K562 (cell line): ENCODE measurements at regions not wholly inside any gene's neighbourhood (a gene's known extent, or its start where the extent isn't known, plus 50 kb on each side); places are given as distances from the start of the nearest gene placed in this dataset.

Experiments used
- ATAC-seq: fragments of 200-7000 bp; cut with Tn5 transposase; 3 replicates; pipeline ENCODE4 v1.9.1; 2020; ENCODE audit warnings: moderate library complexity
- BruUV-seq: library from RNA; stranded (reverse); fragments of 400-500 nt; replicated peaks from 2 replicates; lab custom pipeline; 2021; lab: Mats Ljungman, UMichigan
- CTCF ChIA-PET: fragments of 300-600 bp; formaldehyde crosslinking; extraction: SDS; loops from one replicate; lab custom pipeline; 2021; ENCODE audit warnings: low intra/inter-chr PET ratio; lab: Yijun Ruan, JAX
- POLR2A ChIA-PET: fragments of 300-600, 350-650 bp; sonication (Branson Sonifier 250); formaldehyde crosslinking; extraction: SDS; loops from one replicate; lab custom pipeline; 2021; ENCODE audit warnings: antibody characterized with exemption, inconsistent platforms; lab: Yijun Ruan, JAX
- DNase-seq, 4 experiments: peaks; one replicate each; pipeline versions ENCODE4 v3.0.0 to v3.0.0-alpha.2; 2011 to 2018; ENCODE audit warnings: low spot score in 3 of 4, mixed read lengths in 3 of 4; ENCODE audit errors: extremely low read depth in 1 of 4
- FAIRE-seq: peaks from 2 replicates; lab custom pipeline; 2011; peaks lifted over from hg19 to GRCh38; lab: Jason Lieb, UNC
- H2AFZ ChIP-seq: 2 replicates; pipeline ENCODE4 v1.6.0; 2011; ENCODE audit warnings: low read depth, low read length, control low read depth, inconsistent platforms
- H3K27ac ChIP-seq: fragments of 200-600 bp; 3 replicates; pipeline ENCODE4 v1.8.0; 2011; ENCODE audit warnings: low read depth, mild to moderate bottlenecking, control low read depth, inconsistent platforms, low read length, moderate library complexity, mixed read lengths; ENCODE audit errors: extremely low read depth
- H3K27me3 ChIP-seq, 2 experiments: fragments of 300-600 bp in 1 of 2; 2 replicates in 1 of 2; 3 replicates in 1 of 2; pipeline versions ENCODE4 v1.6.0 to v1.8.0; 2011; ENCODE audit warnings: inconsistent platforms in 2 of 2, low read length in 2 of 2, mild to moderate bottlenecking in 1 of 2, mixed read lengths in 1 of 2, moderate library complexity in 1 of 2; ENCODE audit not compliant: control insufficient read depth in 2 of 2, insufficient read depth in 2 of 2
- H3K36me3 ChIP-seq: fragments of 300-600 bp; 3 replicates; pipeline ENCODE4 v1.8.0; 2011; ENCODE audit warnings: mild to moderate bottlenecking, low read length, inconsistent platforms; ENCODE audit not compliant: control insufficient read depth, insufficient read depth
- H3K4me1 ChIP-seq, 2 experiments: fragments of 200-600 bp in 1 of 2; replicated peaks in 1 of 2; 2 replicates in 1 of 2; 3 replicates in 1 of 2; pipeline versions ENCODE4 v1.5.1 to v1.8.0; 2011; ENCODE audit warnings: inconsistent platforms in 2 of 2, low read length in 2 of 2, mild to moderate bottlenecking in 1 of 2, mixed read lengths in 1 of 2, moderate library complexity in 1 of 2; ENCODE audit not compliant: control insufficient read depth in 2 of 2, insufficient read depth in 2 of 2
- H3K4me2 ChIP-seq: 2 replicates; pipeline ENCODE4 v1.6.1; 2011; ENCODE audit warnings: low read length, control low read depth, inconsistent platforms, mixed read lengths; ENCODE audit not compliant: insufficient read depth
- H3K4me3 ChIP-seq: fragments of 200-600 bp; sonication (generic), shearing (Covaris generic); 2 replicates; pipeline ENCODE4 v1.5.1; 2016; ENCODE audit warnings: control low read depth, inconsistent platforms
- H3K79me2 ChIP-seq: fragments of 200-600 bp; 3 replicates; pipeline ENCODE4 v1.8.0; 2011; ENCODE audit warnings: low read length, inconsistent platforms; ENCODE audit not compliant: control insufficient read depth, insufficient read depth
- H3K9ac ChIP-seq, 2 experiments: 2 replicates each; pipeline versions ENCODE4 v1.6.0 to v1.6.1; 2011; ENCODE audit warnings: low read depth in 2 of 2, low read length in 2 of 2, control low read depth in 1 of 2, inconsistent platforms in 1 of 2, mild to moderate bottlenecking in 1 of 2, mixed read lengths in 1 of 2; ENCODE audit not compliant: insufficient read depth in 1 of 2
- H3K9me1 ChIP-seq: one replicate; pipeline ENCODE4 v1.6.0; 2011; ENCODE audit warnings: inconsistent platforms, mild to moderate bottlenecking, low read length, moderate library complexity; ENCODE audit not compliant: control insufficient read depth, insufficient read depth
- H3K9me3 ChIP-seq: replicated peaks from 2 replicates; pipeline ENCODE4 v1.5.1; 2011; ENCODE audit warnings: low read depth, low read length, inconsistent platforms; ENCODE audit not compliant: control insufficient read depth, insufficient read depth
- H4K20me1 ChIP-seq: replicated peaks from 2 replicates; pipeline ENCODE4 v1.6.1; 2011; ENCODE audit warnings: low read length, inconsistent platforms, mixed read lengths; ENCODE audit not compliant: control insufficient read depth, insufficient read depth
- E2F3 ChIP-seq: fragments of 250-450 bp; sonication (Bioruptor Pico); IDR thresholded peaks from 2 replicates; pipeline ENCODE4 v1.4.0; 2020; ENCODE audit warnings: mild to moderate bottlenecking
- NFYB ChIP-seq: IDR thresholded peaks from 2 replicates; pipeline ENCODE4 v1.6.1; 2011; ENCODE audit warnings: mild to moderate bottlenecking, moderate library complexity; ENCODE audit not compliant: insufficient read length; ENCODE audit errors: extremely low read depth
- TFE3 ChIP-seq: fragments of 450-650 bp; formaldehyde crosslinking; IDR thresholded peaks from 2 replicates; pipeline ENCODE4 v1.4.0; 2020; ENCODE audit warnings: mild to moderate bottlenecking, mixed read lengths
- THRA ChIP-seq: fragments of 450-650 bp; IDR thresholded peaks from 2 replicates; pipeline ENCODE4 v1.6.1; 2017; ENCODE audit warnings: mild to moderate bottlenecking, moderate library complexity
- ZBTB33 ChIP-seq: sonication (generic); formaldehyde crosslinking; IDR thresholded peaks from 2 replicates; pipeline ENCODE4 v1.8.1; 2023; ENCODE audit warnings: mild to moderate bottlenecking, missing genetic modification reagents
- ZC3H11A ChIP-seq: IDR thresholded peaks from 2 replicates; pipeline ENCODE4 v1.6.1; 2012; ENCODE audit warnings: low read depth, low read length, improper control_type of control experiment
- WGBS: fragments of 100-300 bp; shearing (Covaris generic); methylation state at CpG from one replicate; pipeline ENCODE4 v1.1.6; 2016; ENCODE audit warnings: low coverage, mixed read lengths; ENCODE audit not compliant: insufficient coverage; ENCODE audit errors: missing lambda C conversion rate; 5-methylcytosine and 5-hydroxymethylcytosine counted together
- in situ Hi-C: fragments of 300-500 bp; cut with MboI; formaldehyde crosslinking; loops from 4 replicates; pipeline ENCODE4 v1.15.0; 2018; ENCODE audit warnings: inconsistent platforms, mixed read lengths
- intact Hi-C: fragments of 100-400 bp; cut with micrococcal nuclease; formaldehyde crosslinking; loops from 2 replicates; pipeline ENCODE4 v1.14.2; 2022
- TF ChIP-seq, protein P1 (sequence below): sonication (generic); formaldehyde crosslinking; IDR thresholded peaks from 2 replicates; pipeline ENCODE4 v1.9.0; 2022; ENCODE audit warnings: mild to moderate bottlenecking, missing genetic modification reagents
- TF ChIP-seq, protein P2 (sequence below): sonication (generic); formaldehyde crosslinking; IDR thresholded peaks from 2 replicates; pipeline ENCODE4 v1.8.0; 2022; ENCODE audit warnings: mild to moderate bottlenecking, low read depth, missing genetic modification reagents

- TF ChIP-seq, protein P1, sequence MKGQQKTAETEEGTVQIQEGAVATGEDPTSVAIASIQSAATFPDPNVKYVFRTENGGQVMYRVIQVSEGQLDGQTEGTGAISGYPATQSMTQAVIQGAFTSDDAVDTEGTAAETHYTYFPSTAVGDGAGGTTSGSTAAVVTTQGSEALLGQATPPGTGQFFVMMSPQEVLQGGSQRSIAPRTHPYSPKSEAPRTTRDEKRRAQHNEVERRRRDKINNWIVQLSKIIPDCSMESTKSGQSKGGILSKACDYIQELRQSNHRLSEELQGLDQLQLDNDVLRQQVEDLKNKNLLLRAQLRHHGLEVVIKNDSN (CRISPR knock-in tag) = peak; percentile 41; the same call in 1 of the 2 replicates
- TF ChIP-seq ZBTB33 (CRISPR knock-in tag) (0 out of 2 replicates have a peak, but pooled peaks have one; percentile 23), NFYB (peak; percentile 92)
- TF ChIP-seq, all 486 proteins: peak for 10; not testable (repeated sequence) for 476
These were observed 186.6 kb downstream of the ID4 start (continued) for GRCh38 chr6:20023549-20024315.

DNA sequence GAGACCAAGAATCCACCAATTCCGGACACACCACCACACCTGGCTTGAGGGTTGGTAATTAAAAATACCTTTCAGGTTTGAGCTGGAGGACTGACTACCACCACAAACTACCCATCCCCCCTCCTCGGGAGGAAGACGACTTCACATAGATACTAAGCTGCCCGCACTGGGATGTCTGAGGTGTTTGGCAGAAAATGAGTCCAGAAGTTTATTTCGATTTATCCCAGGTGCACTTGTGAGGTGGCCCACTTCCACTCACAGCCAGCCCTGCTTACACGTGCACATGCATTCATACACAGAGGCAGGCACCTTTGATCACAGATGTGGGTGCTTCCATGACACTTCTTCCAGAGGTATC is 187.1 kb downstream of the ID4 start:
- H3K79me2 ChIP-seq = no peaks in the 10 kb centered on the region
- BruUV-seq = no TSS peak
- H3K4me2 ChIP-seq = no peak overlapping the region
- CTCF ChIA-PET = no interaction called here
- H3K27me3 ChIP-seq = peaks cover 0 to 11% of the 10 kb centered on the region in 2 experiments; a peak in 2 of 5 replicates
- in situ Hi-C loops = no loop called here
- FAIRE-seq = no peak
- no peak overlapping the region; the same call in 1 of the 2 replicates for H2AFZ ChIP-seq
- no peak overlapping the region for H3K9ac ChIP-seq
- no peak overlapping the region for H3K4me3 ChIP-seq
- ATAC-seq = no peak
- POLR2A ChIA-PET = no interaction called here
- intact Hi-C loops = no loop called here
- H4K20me1 ChIP-seq = no peaks in the 10 kb centered on the region
- H3K4me1 ChIP-seq = peaks cover 0 to 5% of the 10 kb centered on the region in 2 experiments; a peak in 2 of 5 replicates
- H3K36me3 ChIP-seq = no peaks in the 10 kb centered on the region
- 21% methylated on average over 6 of the region's 6 CpGs for WGBS
- DNase-seq = no peak
- H3K9me1 ChIP-seq = no peaks in the 10 kb centered on the region
- H3K27ac ChIP-seq = no peak overlapping the region
- no peaks in the 10 kb centered on the region for H3K9me3 ChIP-seq
- TF ChIP-seq, protein P2, sequence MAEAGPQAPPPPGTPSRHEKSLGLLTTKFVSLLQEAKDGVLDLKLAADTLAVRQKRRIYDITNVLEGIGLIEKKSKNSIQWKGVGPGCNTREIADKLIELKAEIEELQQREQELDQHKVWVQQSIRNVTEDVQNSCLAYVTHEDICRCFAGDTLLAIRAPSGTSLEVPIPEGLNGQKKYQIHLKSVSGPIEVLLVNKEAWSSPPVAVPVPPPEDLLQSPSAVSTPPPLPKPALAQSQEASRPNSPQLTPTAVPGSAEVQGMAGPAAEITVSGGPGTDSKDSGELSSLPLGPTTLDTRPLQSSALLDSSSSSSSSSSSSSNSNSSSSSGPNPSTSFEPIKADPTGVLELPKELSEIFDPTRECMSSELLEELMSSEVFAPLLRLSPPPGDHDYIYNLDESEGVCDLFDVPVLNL (CRISPR knock-in tag) = no peak
- TF ChIP-seq THRA (no peak), TFE3 (CRISPR knock-in tag) (no peak), E2F3 (CRISPR knock-in tag) (no peak), ZC3H11A (no peak)
